HFF-Myc (cell line): ENCODE measurements at regions not wholly inside any gene's neighbourhood (a gene's known extent, or its start where the extent isn't known, plus 50 kb on each side); places are given as distances from the start of the nearest gene placed in this dataset.

Experiments used
- DNase-seq: peaks from one replicate; pipeline ENCODE4 v3.0.0-alpha.2; 2011; ENCODE audit warnings: low read depth; ENCODE audit errors: extremely low read depth
- H3K4me3 ChIP-seq: replicated peaks from 2 replicates; pipeline ENCODE4 v1.5.1; 2011; ENCODE audit warnings: low read depth, mild to moderate bottlenecking, control low read depth, low read length
- CTCF ChIP-seq: IDR thresholded peaks from 2 replicates; pipeline ENCODE4 v1.5.1; 2012; ENCODE audit warnings: mild to moderate bottlenecking, low read depth, low read length, control low read depth; ENCODE audit errors: missing control alignments

- DNase-seq, result no peak
- no peak overlapping the region for H3K4me3 ChIP-seq
- TF ChIP-seq CTCF, result no peak
Observed at GRCh38 chr1:216884614-216885229, 161.5 kb upstream of the ESRRG start.

- no peak for DNase-seq
Observed at GRCh38 chr1:216883518-216883917, 160.3 kb upstream of the ESRRG start.

GRCh38 chr1:216881695-216882094 lies 158.5 kb upstream of the ESRRG start:
- no peak for TF ChIP-seq CTCF
- H3K4me3 ChIP-seq, result no peak overlapping the region
- DNase-seq, result no peak

More at GRCh38 chr1:216883518-216883917, 160.3 kb upstream of the ESRRG start:
- no peak for TF ChIP-seq CTCF
- H3K4me3 ChIP-seq, result no peak overlapping the region

GRCh38 chr1:216866714-216867113 lies 143.5 kb upstream of the ESRRG start:
- H3K4me3 ChIP-seq, result no peak overlapping the region
- DNase-seq, result no peak
- no peak for TF ChIP-seq CTCF

- DNase-seq, result no peak
- H3K4me3 ChIP-seq, result no peak overlapping the region
- no peak for TF ChIP-seq CTCF
Observed at GRCh38 chr1:216855810-216856209, 132.6 kb upstream of the ESRRG start.

GRCh38 chr1:216854836-216855484 lies 131.7 kb upstream of the ESRRG start:
- TF ChIP-seq CTCF, result no peak
- DNase-seq, result no peak
- H3K4me3 ChIP-seq, result no peak overlapping the region

- no peak for TF ChIP-seq CTCF
- no peak overlapping the region for H3K4me3 ChIP-seq
- no peak for DNase-seq
Observed at GRCh38 chr1:216851073-216851472, 127.8 kb upstream of the ESRRG start.
